ENCODE measurements at regions not wholly inside any gene's neighbourhood (a gene's known extent, or its start where the extent isn't known, plus 50 kb on each side); places are given as distances from the start of the nearest gene placed in this dataset.

- H3K4me2 ChIP-seq (ENCODE audit: low read length) = no peak overlapping the region
- no peak overlapping the region for H3K4me3 ChIP-seq (ENCODE audit: low read length)
- no peaks in the 10 kb centered on the region for H3K79me2 ChIP-seq (ENCODE audit: low read length)
- no peaks in the 10 kb centered on the region for H3K9me2 ChIP-seq (replicated peaks; ENCODE audit: low read length)
- no peak overlapping the region for H3K27ac ChIP-seq (ENCODE audit: low read length)
- CTCF ChIA-PET = interaction anchor here (1.9 kb wide), 1 partner anchor 8 kb away, joined by 8 read pairs; no protein-coding TSS in a partner anchor
- BruUV-seq (replicated peaks) = no TSS peak
- H3K9me3 ChIP-seq (ENCODE audit: low read length) = no peaks in the 10 kb centered on the region
- no peak overlapping the region for H3K9ac ChIP-seq (ENCODE audit: low read length)
- no peaks in the 10 kb centered on the region for H3F3A ChIP-seq (ENCODE audit: low read length, unreplicated experiment)
- no peaks in the 10 kb centered on the region for H4K20me1 ChIP-seq (ENCODE audit: low read length)
- ATAC-seq (no peak), DNase-seq (no peak)
- H3K27me3 ChIP-seq (ENCODE audit: low read length) = peaks cover 49% of the 10 kb centered on the region
- no peaks in the 10 kb centered on the region for H3K36me3 ChIP-seq (ENCODE audit: low read depth, low read length)
- no peak overlapping the region for H2AFZ ChIP-seq (ENCODE audit: low read length)
- TF ChIP-seq CTCF (conservative IDR thresholded peaks at IDR 0.05; ENCODE audit: low read depth, low read length) = no peak
- TF ChIP-seq EZH2phosphoT487 (IDR thresholded peaks at IDR 0.05; ENCODE audit: borderline replicate concordance, low read length) = no peak
- no peak for TF ChIP-seq EZH2 (IDR thresholded peaks at IDR 0.05; ENCODE audit: low read length, unreplicated experiment)
- POLR2A ChIA-PET (ENCODE audit: unreplicated experiment) = no interaction called here
- intact Hi-C loops (cut with micrococcal nuclease) = no loop called here
- H3K4me1 ChIP-seq (ENCODE audit: insufficient read depth, low read length) = no peaks in the 10 kb centered on the region
Observed at GRCh38 chr5:158082696-158083287, 223.8 kb upstream of the CLINT1 start.

GRCh38 chr5:158080112-158080511 lies 221.2 kb upstream of the CLINT1 start:
- Histone ChIP-seq H3K9ac (ENCODE audit: low read length) (no peak overlapping the region), H3K4me3 (ENCODE audit: low read length) (no peak overlapping the region), H3K9me2 (replicated peaks; ENCODE audit: low read length) (no peaks in the 10 kb centered on the region), H3K27me3 (ENCODE audit: low read length) (peaks cover 61% of the 10 kb centered on the region), H3K79me2 (ENCODE audit: low read length) (no peaks in the 10 kb centered on the region), H3K4me1 (ENCODE audit: insufficient read depth, low read length) (peaks cover 5% of the 10 kb centered on the region), H2AFZ (ENCODE audit: low read length) (no peak overlapping the region), H3K36me3 (ENCODE audit: low read depth, low read length) (no peaks in the 10 kb centered on the region), H3K9me3 (ENCODE audit: low read length) (no peaks in the 10 kb centered on the region), H3K4me2 (ENCODE audit: low read length) (no peak overlapping the region), H3F3A (ENCODE audit: low read length, unreplicated experiment) (no peaks in the 10 kb centered on the region), H4K20me1 (ENCODE audit: low read length) (no peaks in the 10 kb centered on the region), H3K27ac (ENCODE audit: low read length) (no peak overlapping the region)
- no TSS peak for BruUV-seq (replicated peaks)
- no peak for DNase-seq
- intact Hi-C loops (cut with micrococcal nuclease) = no loop called here
- TF ChIP-seq CTCF (conservative IDR thresholded peaks at IDR 0.05; ENCODE audit: low read depth, low read length) (no peak), EZH2 (IDR thresholded peaks at IDR 0.05; ENCODE audit: low read length, unreplicated experiment) (no peak), EZH2phosphoT487 (IDR thresholded peaks at IDR 0.05; ENCODE audit: borderline replicate concordance, low read length) (no peak)
- CTCF ChIA-PET = interaction anchor here (0.6 kb wide), 1 partner anchor 102 kb away, joined by 3 read pairs; no protein-coding TSS in a partner anchor
- no peak for ATAC-seq
- POLR2A ChIA-PET (ENCODE audit: unreplicated experiment) = no interaction called here

DNA sequence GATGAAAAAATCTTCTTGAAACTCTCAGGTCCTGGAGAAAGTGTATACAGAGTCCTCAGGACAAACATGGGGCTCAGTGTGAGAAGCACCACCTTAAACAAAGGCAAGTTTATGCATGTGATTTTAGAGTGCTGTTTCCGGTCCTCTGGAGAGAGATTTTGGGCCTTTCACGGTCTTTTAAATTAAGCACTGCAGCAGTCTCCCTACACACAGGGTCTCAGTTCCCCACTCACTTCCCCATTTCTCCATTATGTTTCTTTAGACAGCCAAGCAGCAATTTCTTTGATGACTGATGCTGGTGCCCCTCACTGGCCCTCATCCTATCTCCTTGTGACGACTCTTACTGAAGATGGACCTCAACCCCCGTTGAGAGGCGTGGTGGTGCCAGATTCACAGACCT lies 220.2 kb upstream of the CLINT1 start:
- intact Hi-C loops (cut with micrococcal nuclease) = loop anchor here (5.0 kb wide), 2 partner anchors 1028 to 1053 kb away; no protein-coding TSS in a partner anchor
- H3K9me2 ChIP-seq (replicated peaks; ENCODE audit: low read length) = no peaks in the 10 kb centered on the region
- no peak overlapping the region for H3K27ac ChIP-seq (ENCODE audit: low read length)
- H3K79me2 ChIP-seq (ENCODE audit: low read length) = no peaks in the 10 kb centered on the region
- H3K4me3 ChIP-seq (ENCODE audit: low read length) = no peak overlapping the region
- TF ChIP-seq EZH2phosphoT487 (IDR thresholded peaks at IDR 0.05; ENCODE audit: borderline replicate concordance, low read length) (no peak), EZH2 (IDR thresholded peaks at IDR 0.05; ENCODE audit: low read length, unreplicated experiment) (no peak), CTCF (conservative IDR thresholded peaks at IDR 0.05; ENCODE audit: low read depth, low read length) (no peak)
- ATAC-seq = no peak
- H3K4me2 ChIP-seq (ENCODE audit: low read length) = no peak overlapping the region
- H3K4me1 ChIP-seq (ENCODE audit: insufficient read depth, low read length) = peaks cover 5% of the 10 kb centered on the region
- no peak for DNase-seq
- ChIA-PET POLR2A (ENCODE audit: unreplicated experiment) (no interaction called here), CTCF (no interaction called here)
- no peaks in the 10 kb centered on the region for H3K9me3 ChIP-seq (ENCODE audit: low read length)
- H2AFZ ChIP-seq (ENCODE audit: low read length) = 0 out of 2 replicates have a peak overlapping the region, but pooled peaks have one; percentile 13
- no peaks in the 10 kb centered on the region for H3F3A ChIP-seq (ENCODE audit: low read length, unreplicated experiment)
- H4K20me1 ChIP-seq (ENCODE audit: low read length) = no peaks in the 10 kb centered on the region
- H3K27me3 ChIP-seq (ENCODE audit: low read length) = peaks cover 61% of the 10 kb centered on the region
- no peaks in the 10 kb centered on the region for H3K36me3 ChIP-seq (ENCODE audit: low read depth, low read length)
- BruUV-seq (replicated peaks) = no TSS peak
- H3K9ac ChIP-seq (ENCODE audit: low read length) = no peak overlapping the region

Measured in PC-3 (cell line).